SU-DHL-6 (cell line): ENCODE measurements at regions not wholly inside any gene's neighbourhood (a gene's known extent, or its start where the extent isn't known, plus 50 kb on each side); places are given as distances from the start of the nearest gene placed in this dataset.

Experiments used
- H2AFZ ChIP-seq: fragments of 200-600 bp; sonication (generic); 2 replicates; pipeline ENCODE4 v1.6.1; 2014; ENCODE audit warnings: low read depth, mild to moderate bottlenecking, moderate library complexity, mixed read lengths, antibody characterized with exemption, low read length; ENCODE audit not compliant: severe bottlenecking
- H3F3A ChIP-seq: fragments of 200-600 bp; shearing (Covaris generic); 2 replicates; pipeline ENCODE4 v1.6.0; 2016; ENCODE audit warnings: antibody characterized with exemption, mild to moderate bottlenecking; ENCODE audit not compliant: insufficient read depth
- H3K27ac ChIP-seq: fragments of 200-600 bp; sonication (generic); 2 replicates; pipeline ENCODE4 v1.5.1; 2016; ENCODE audit warnings: low read depth, mild to moderate bottlenecking, low read length, moderate library complexity, mixed read lengths
- H3K27me3 ChIP-seq: fragments of 200-600 bp; sonication (generic), shearing (Covaris generic); 2 replicates; pipeline ENCODE4 v1.6.0; 2014; ENCODE audit warnings: mild to moderate bottlenecking, low read length
- H3K36me3 ChIP-seq: fragments of 200-600 bp; sonication (generic); 2 replicates; pipeline ENCODE4 v1.6.1; 2014; ENCODE audit warnings: mild to moderate bottlenecking, low read length, mixed read lengths
- H3K4me2 ChIP-seq: fragments of 300-600, 200-600 bp; shearing (Covaris generic), sonication (generic); 2 replicates; pipeline ENCODE4 v1.6.0; 2014; ENCODE audit warnings: low read length, low read depth, mild to moderate bottlenecking; ENCODE audit not compliant: poor library complexity, severe bottlenecking
- H3K4me3 ChIP-seq: fragments of 200-600 bp; sonication (generic); 2 replicates; pipeline ENCODE4 v1.5.1; 2014; ENCODE audit warnings: antibody characterized with exemption, low read length, mild to moderate bottlenecking, mixed read lengths; ENCODE audit not compliant: insufficient read depth, poor library complexity, severe bottlenecking
- H3K79me2 ChIP-seq: fragments of 200-600 bp; sonication (generic); 2 replicates; pipeline ENCODE4 v1.6.1; 2014; ENCODE audit warnings: mild to moderate bottlenecking, low read length, moderate library complexity; ENCODE audit not compliant: insufficient read depth
- H3K9ac ChIP-seq: fragments of 200-600 bp; sonication (generic); 2 replicates; pipeline ENCODE4 v1.7.0; 2014; ENCODE audit warnings: mild to moderate bottlenecking, low read length
- H3K9me2 ChIP-seq: fragments of 200-600 bp; sonication (generic); replicated peaks from 2 replicates; pipeline ENCODE4 v1.6.1; 2014; ENCODE audit warnings: low read length; ENCODE audit not compliant: insufficient read depth
- H3K9me3 ChIP-seq: fragments of 200-600 bp; sonication (generic); 2 replicates; pipeline ENCODE4 v1.6.1; 2014; ENCODE audit warnings: low read length, mixed read lengths; ENCODE audit not compliant: insufficient read depth
- H4K20me1 ChIP-seq: fragments of 200-600 bp; sonication (generic); 2 replicates; pipeline ENCODE4 v1.6.1; 2014; ENCODE audit warnings: low read depth, mild to moderate bottlenecking, antibody characterized with exemption, low read length, moderate library complexity, mixed read lengths
- CTCF ChIP-seq: fragments of 200-600 bp; sonication (generic); IDR thresholded peaks from one replicate; pipeline ENCODE4 v1.5.1; 2017; ENCODE audit warnings: antibody characterized with exemption, mild to moderate bottlenecking, low read length, moderate library complexity; ENCODE audit not compliant: insufficient read depth, poor library complexity, severe bottlenecking
- EZH2phosphoT487 ChIP-seq: fragments of 200-600 bp; sonication (generic), shearing (Covaris generic); conservative IDR thresholded peaks from 2 replicates; pipeline ENCODE4 v1.6.1; 2018; ENCODE audit warnings: mild to moderate bottlenecking, antibody characterized with exemption, low read length, moderate library complexity, mixed read lengths

- H2AFZ ChIP-seq, result no peak overlapping the region
- no peak overlapping the region for H3K27ac ChIP-seq
- H3K9me3 ChIP-seq, result no peaks in the 10 kb centered on the region
- no peaks in the 10 kb centered on the region for H3K79me2 ChIP-seq
- H3K9ac ChIP-seq, result no peak overlapping the region
- TF ChIP-seq CTCF, result no peak
- no peak for TF ChIP-seq EZH2phosphoT487
- H3K4me2 ChIP-seq, result no peak overlapping the region
- no peaks in the 10 kb centered on the region for H3K9me2 ChIP-seq
- H3K4me3 ChIP-seq, result no peak overlapping the region
- no peaks in the 10 kb centered on the region for H3K36me3 ChIP-seq
- H3F3A ChIP-seq, result no peaks in the 10 kb centered on the region
- no peaks in the 10 kb centered on the region for H4K20me1 ChIP-seq
- H3K27me3 ChIP-seq, result no peaks in the 10 kb centered on the region
These were observed 616.7 kb downstream of the GALR1 start for GRCh38 chr18:77866351-77866750.

GRCh38 chr18:77870199-77870598 lies 620.6 kb downstream of the GALR1 start:
- TF ChIP-seq EZH2phosphoT487 (no peak), CTCF (no peak)
- Histone ChIP-seq H3K9me2 (no peaks in the 10 kb centered on the region), H3K27me3 (no peaks in the 10 kb centered on the region), H3K4me2 (no peak overlapping the region), H3F3A (no peaks in the 10 kb centered on the region), H2AFZ (no peak overlapping the region), H3K9ac (no peak overlapping the region), H3K79me2 (no peaks in the 10 kb centered on the region), H3K27ac (no peak overlapping the region), H3K4me3 (no peak overlapping the region), H3K36me3 (no peaks in the 10 kb centered on the region), H4K20me1 (no peaks in the 10 kb centered on the region), H3K9me3 (no peaks in the 10 kb centered on the region)

- H3K9me3 ChIP-seq, result no peaks in the 10 kb centered on the region
- no peaks in the 10 kb centered on the region for H3K79me2 ChIP-seq
- H3F3A ChIP-seq, result no peaks in the 10 kb centered on the region
- no peaks in the 10 kb centered on the region for H4K20me1 ChIP-seq
- H3K27ac ChIP-seq, result no peak overlapping the region
- TF ChIP-seq EZH2phosphoT487, result no peak
- TF ChIP-seq CTCF, result no peak
- no peaks in the 10 kb centered on the region for H3K27me3 ChIP-seq
- no peaks in the 10 kb centered on the region for H3K36me3 ChIP-seq
- no peak overlapping the region for H3K4me3 ChIP-seq
- no peak overlapping the region for H3K9ac ChIP-seq
- H2AFZ ChIP-seq, result no peak overlapping the region
- no peaks in the 10 kb centered on the region for H3K9me2 ChIP-seq
- no peak overlapping the region for H3K4me2 ChIP-seq
These were observed 621.2 kb downstream of the GALR1 start for GRCh38 chr18:77870894-77871293.
